Ovary (tissue), 7 donors: ENCODE measurements at regions not wholly inside any gene's neighbourhood (a gene's known extent, or its start where the extent isn't known, plus 50 kb on each side); places are given as distances from the start of the nearest gene placed in this dataset.

Experiments
- DNase-seq, 5 donors: peaks; one replicate each; pipeline ENCODE4 v3.0.0-alpha.2; 2019 to 2020
- H3K27ac ChIP-seq, 2 donors: fragments of 200-600 bp; one replicate each; pipeline versions ENCODE4 v1.5.1 to v1.8.0; 2019 to 2022
- H3K27me3 ChIP-seq: fragments of 200-600 bp; one replicate; pipeline ENCODE4 v1.8.0; 2022
- H3K36me3 ChIP-seq: fragments of 200-600 bp; sonication (generic); one replicate; pipeline ENCODE4 v1.5.1; 2019
- H3K4me1 ChIP-seq: one replicate; pipeline ENCODE4 v1.8.1; 2013; ENCODE audit warnings: mild to moderate bottlenecking, moderate library complexity; ENCODE audit not compliant: insufficient read depth
- H3K4me3 ChIP-seq: fragments of 200-600 bp; sonication (generic); one replicate; pipeline ENCODE4 v1.5.1; 2017
- H3K9me3 ChIP-seq, 2 donors: fragments of 200-600 bp in 1 of 2; sonication (generic) in 1 of 2; one replicate each; pipeline versions ENCODE4 v1.5.1 to v1.8.1; 2013 to 2019; ENCODE audit warnings: mild to moderate bottlenecking in 1 of 2, moderate library complexity in 1 of 2
- EP300 ChIP-seq: sonication (generic); formaldehyde crosslinking; IDR thresholded peaks from one replicate; pipeline ENCODE4 v1.6.1; 2017; ENCODE audit warnings: antibody characterized with exemption
- POLR2A ChIP-seq: fragments of 450-650 bp; IDR thresholded peaks from one replicate; pipeline ENCODE4 v1.6.1; 2017; ENCODE audit warnings: antibody characterized with exemption, mild to moderate bottlenecking, moderate library complexity
- WGBS, 3 donors: extraction: QIAGEN DNeasy Blood & Tissue Kit in 1 of 3; methylation state at CpG; one replicate each; pipeline versions ENCODE4 v1.1.5 to v1.1.7; 2013 to 2017; 5-methylcytosine and 5-hydroxymethylcytosine counted together
- intact Hi-C, 4 donors: fragments of 100-400 bp; cut with DNase I; formaldehyde crosslinking; loops; one replicate each; pipeline versions ENCODE4 v1.11.0 to v1.15.1; 2022 to 2023
- TF ChIP-seq, protein P1 (sequence below), 3 donors: fragments of 450-650 bp in 2 of 3; fragments of 200-600 bp in 1 of 3; IDR thresholded peaks; one replicate each; pipeline versions ENCODE4 v1.5.1 to v1.8.0; 2016 to 2022; ENCODE audit warnings: antibody characterized with exemption in 3 of 3, mild to moderate bottlenecking in 1 of 3
- donor health status: DM: no; HTN: no; CAD: no; lungs with moderate emphysema.
- donor health status: DM: no; HTN: no; CAD: no.
- donor health status: Bipolar disorder and iron deficiency.
- donor health status: DM: no; HTN: no; CAD: no.
- donor health status: DM: yes; HTN: yes; CAD: no.

DNA sequence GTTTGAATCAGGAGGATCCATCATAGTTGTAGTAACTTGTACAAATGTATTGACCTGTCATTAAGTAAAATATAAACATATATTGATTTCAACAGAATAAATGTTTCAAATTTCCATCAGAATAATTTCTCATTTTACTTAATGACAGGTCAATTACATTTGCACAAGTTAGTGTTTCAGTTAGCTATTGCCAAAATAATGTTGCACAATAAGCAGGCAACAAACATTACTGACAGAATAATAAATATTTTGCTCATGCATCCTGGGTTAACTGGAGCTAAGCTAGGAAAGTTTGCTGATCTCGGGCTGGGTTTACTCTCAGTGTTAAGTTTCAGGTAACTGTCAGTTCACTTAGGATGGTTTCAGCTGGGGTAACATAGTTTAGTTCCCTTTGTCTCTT is 822.4 kb downstream of the KCNT2 start:
- TF ChIP-seq, protein P1, sequence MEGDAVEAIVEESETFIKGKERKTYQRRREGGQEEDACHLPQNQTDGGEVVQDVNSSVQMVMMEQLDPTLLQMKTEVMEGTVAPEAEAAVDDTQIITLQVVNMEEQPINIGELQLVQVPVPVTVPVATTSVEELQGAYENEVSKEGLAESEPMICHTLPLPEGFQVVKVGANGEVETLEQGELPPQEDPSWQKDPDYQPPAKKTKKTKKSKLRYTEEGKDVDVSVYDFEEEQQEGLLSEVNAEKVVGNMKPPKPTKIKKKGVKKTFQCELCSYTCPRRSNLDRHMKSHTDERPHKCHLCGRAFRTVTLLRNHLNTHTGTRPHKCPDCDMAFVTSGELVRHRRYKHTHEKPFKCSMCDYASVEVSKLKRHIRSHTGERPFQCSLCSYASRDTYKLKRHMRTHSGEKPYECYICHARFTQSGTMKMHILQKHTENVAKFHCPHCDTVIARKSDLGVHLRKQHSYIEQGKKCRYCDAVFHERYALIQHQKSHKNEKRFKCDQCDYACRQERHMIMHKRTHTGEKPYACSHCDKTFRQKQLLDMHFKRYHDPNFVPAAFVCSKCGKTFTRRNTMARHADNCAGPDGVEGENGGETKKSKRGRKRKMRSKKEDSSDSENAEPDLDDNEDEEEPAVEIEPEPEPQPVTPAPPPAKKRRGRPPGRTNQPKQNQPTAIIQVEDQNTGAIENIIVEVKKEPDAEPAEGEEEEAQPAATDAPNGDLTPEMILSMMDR (IDR thresholded peaks at IDR 0.05), result no peak
- TF ChIP-seq EP300, result no peak
- no peak for TF ChIP-seq POLR2A
- H3K36me3 ChIP-seq, result no peaks in the 10 kb centered on the region
- no peak for DNase-seq
- no peak overlapping the region for H3K27ac ChIP-seq
- WGBS, 3 donors, result 68 to 74% (median 70%) methylated on average over 1 of the region's 1 CpG
- intact Hi-C loops, result no loop called here
- no peaks in the 10 kb centered on the region for H3K27me3 ChIP-seq
- no peaks in the 10 kb centered on the region for H3K9me3 ChIP-seq
- no peak overlapping the region for H3K4me3 ChIP-seq
- H3K4me1 ChIP-seq, result no peaks in the 10 kb centered on the region

DNA sequence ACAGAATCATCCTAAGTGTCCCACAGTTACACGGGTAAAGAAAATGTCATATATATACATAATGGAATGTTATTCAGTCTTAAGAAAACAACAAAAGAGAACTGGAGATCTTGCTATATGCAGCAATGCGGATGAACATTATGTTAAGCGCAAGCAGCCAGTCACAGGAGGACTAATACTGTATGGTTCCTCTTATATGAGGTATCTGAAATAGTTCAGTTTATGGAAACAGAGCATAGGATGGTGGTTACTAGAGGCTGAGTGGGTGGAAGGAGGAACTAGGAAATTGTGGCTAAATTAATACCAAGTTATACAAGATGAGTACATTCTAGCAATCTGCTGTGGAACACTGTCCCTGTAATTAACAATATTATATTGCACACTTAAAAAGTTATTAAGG is 834.3 kb downstream of the KCNT2 start:
- DNase-seq, result no peak
- intact Hi-C loops, result no loop called here
- TF ChIP-seq POLR2A (no peak), EP300 (no peak)
- TF ChIP-seq, protein P1 (IDR thresholded peaks at IDR 0.05), result no peak
- Histone ChIP-seq H3K27ac (no peak overlapping the region), H3K36me3 (no peaks in the 10 kb centered on the region), H3K4me3 (no peak overlapping the region), H3K4me1 (no peaks in the 10 kb centered on the region), H3K27me3 (no peaks in the 10 kb centered on the region), H3K9me3 (no peaks in the 10 kb centered on the region)
- WGBS, 3 donors, result 88 to 94% (median 93%) methylated on average over 3 of the region's 3 CpGs

DNA sequence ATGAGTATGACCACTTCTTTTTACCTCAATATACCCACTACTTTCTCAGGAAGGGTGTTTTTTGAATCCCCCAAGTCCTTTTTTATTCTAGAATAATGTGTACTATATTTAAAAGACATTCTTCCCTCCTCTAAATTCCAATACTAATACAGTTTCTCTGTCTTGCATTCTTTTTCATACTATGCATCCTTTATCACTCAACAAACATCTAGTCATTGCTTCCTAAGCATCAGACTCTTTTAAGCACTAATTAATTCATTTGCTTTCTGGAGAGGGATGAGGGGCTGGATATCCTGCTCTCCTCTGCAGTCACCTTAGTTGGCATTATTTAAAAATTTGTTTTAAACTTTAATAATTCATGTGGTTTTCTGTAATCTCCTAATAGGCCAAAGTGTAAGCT is 838.8 kb downstream of the KCNT2 start:
- Histone ChIP-seq H3K4me3 (no peak overlapping the region), H3K36me3 (no peaks in the 10 kb centered on the region), H3K9me3 (no peaks in the 10 kb centered on the region), H3K27me3 (no peaks in the 10 kb centered on the region), H3K27ac (no peak overlapping the region), H3K4me1 (no peaks in the 10 kb centered on the region)
- intact Hi-C loops, result no loop called here
- TF ChIP-seq EP300 (no peak), POLR2A (no peak)
- TF ChIP-seq, protein P1 (IDR thresholded peaks at IDR 0.05), result no peak
- DNase-seq, result no peak

DNA sequence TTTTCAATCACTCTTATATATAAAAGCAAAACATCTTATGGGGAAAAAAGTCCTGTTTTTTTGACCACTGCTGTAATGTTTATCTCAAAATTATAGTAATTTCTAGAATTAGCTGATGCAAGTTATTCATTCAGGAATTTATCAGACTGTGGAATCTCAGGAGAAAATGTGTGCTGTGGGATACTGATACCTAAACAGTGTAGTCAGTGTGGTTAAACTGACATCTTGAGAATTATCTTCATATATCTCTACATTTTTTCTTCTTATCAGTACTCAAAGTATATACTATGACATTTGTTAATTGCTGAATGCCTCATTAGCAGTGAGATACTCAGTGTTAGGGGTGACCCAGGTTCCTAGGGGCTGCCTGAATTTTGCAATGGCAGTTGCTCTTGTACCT is 839.3 kb downstream of the KCNT2 start:
- H3K27me3 ChIP-seq, result no peaks in the 10 kb centered on the region
- H3K4me1 ChIP-seq, result no peaks in the 10 kb centered on the region
- no peaks in the 10 kb centered on the region for H3K36me3 ChIP-seq
- TF ChIP-seq, protein P1 (IDR thresholded peaks at IDR 0.05), result no peak
- TF ChIP-seq EP300 (no peak), POLR2A (no peak)
- no peak for DNase-seq
- intact Hi-C loops, result no loop called here
- H3K27ac ChIP-seq, result no peak overlapping the region
- no peaks in the 10 kb centered on the region for H3K9me3 ChIP-seq
- no peak overlapping the region for H3K4me3 ChIP-seq

DNA sequence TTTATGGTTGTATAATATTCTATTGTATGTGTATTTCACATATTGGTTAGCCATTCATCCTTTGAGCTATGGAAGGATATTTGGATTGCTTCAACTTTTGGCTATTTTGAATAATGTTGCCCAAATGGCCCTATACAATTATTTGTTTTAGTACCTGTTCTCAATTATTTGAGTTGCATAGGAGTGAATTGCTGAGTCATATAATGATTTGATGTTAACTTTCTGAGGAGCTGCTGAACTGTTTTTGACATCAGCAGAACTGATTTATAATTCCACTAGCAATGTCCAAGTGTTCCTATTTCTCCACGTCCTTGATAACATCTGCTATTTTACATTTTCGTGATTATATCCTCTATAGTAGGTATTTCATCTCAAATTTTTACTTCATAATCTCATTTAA is 839.9 kb downstream of the KCNT2 start:
- intact Hi-C loops, result no loop called here
- Histone ChIP-seq H3K36me3 (no peaks in the 10 kb centered on the region), H3K4me3 (no peak overlapping the region), H3K27ac (no peak overlapping the region), H3K4me1 (no peaks in the 10 kb centered on the region), H3K9me3 (no peaks in the 10 kb centered on the region), H3K27me3 (no peaks in the 10 kb centered on the region)
- TF ChIP-seq POLR2A (no peak), EP300 (no peak)
- TF ChIP-seq, protein P1 (IDR thresholded peaks at IDR 0.05), result no peak
- WGBS, 3 donors, result 48 to 61% (median 49%) methylated on average over 2 of the region's 2 CpGs
- DNase-seq, result no peak
